ENCODE measurements at regions not wholly inside any gene's neighbourhood (a gene's known extent, or its start where the extent isn't known, plus 50 kb on each side); places are given as distances from the start of the nearest gene placed in this dataset.
"Not testable (repeated sequence)": the region's sequence is repeated elsewhere in the genome, so short reads cannot be mapped to it uniquely, and the experiment has no call there.

GRCh38 chr7:53413021-53413420 is 377.6 kb downstream of the POM121L12 start:
- DNase-seq: no peak

GRCh38 chr7:53415816-53416215 is 380.4 kb downstream of the POM121L12 start:
- DNase-seq: no peak

- no peak for DNase-seq
Measured at GRCh38 chr7:53418834-53419482, 383.5 kb downstream of the POM121L12 start.

GRCh38 chr7:53420550-53420949 is 385.1 kb downstream of the POM121L12 start:
- DNase-seq: no peak

GRCh38 chr7:53422291-53422690 is 386.9 kb downstream of the POM121L12 start:
- no peak for DNase-seq

- DNase-seq: no peak
Measured at GRCh38 chr7:53426145-53426750, 390.8 kb downstream of the POM121L12 start.

- DNase-seq: no peak
Measured at GRCh38 chr7:53428045-53428444, 392.6 kb downstream of the POM121L12 start.

- no peak for DNase-seq
Measured at GRCh38 chr7:53431901-53432300, 396.5 kb downstream of the POM121L12 start.

- DNase-seq: no peak
Measured at GRCh38 chr7:53437336-53437735, 401.9 kb downstream of the POM121L12 start.

- no peak for DNase-seq
Measured at GRCh38 chr7:53446170-53446569, 410.7 kb downstream of the POM121L12 start.

- DNase-seq: no peak
Measured at GRCh38 chr7:53458636-53459035, 423.2 kb downstream of the POM121L12 start.

GRCh38 chr7:53466371-53466770 is 430.9 kb downstream of the POM121L12 start:
- no peak for DNase-seq

- DNase-seq: no peak
Measured at GRCh38 chr7:53470336-53470970, 435.0 kb downstream of the POM121L12 start.

GRCh38 chr7:53473371-53473770 is 437.9 kb downstream of the POM121L12 start:
- DNase-seq: no peak

- no peak for DNase-seq
Measured at GRCh38 chr7:53475776-53476175, 440.3 kb downstream of the POM121L12 start.

- no peak for DNase-seq
Measured at GRCh38 chr7:53476566-53476965, 441.1 kb downstream of the POM121L12 start.

- DNase-seq: no peak
Measured at GRCh38 chr7:53485354-53485753, 449.9 kb downstream of the POM121L12 start.

GRCh38 chr7:53491051-53491450 is 455.6 kb downstream of the POM121L12 start:
- DNase-seq: no peak

- DNase-seq: not testable (repeated sequence)
Measured at GRCh38 chr7:53495181-53495580, 459.7 kb downstream of the POM121L12 start.

GRCh38 chr7:53500076-53500475 is 464.6 kb downstream of the POM121L12 start:
- no peak for DNase-seq

GRCh38 chr7:53504914-53505313 is 469.5 kb downstream of the POM121L12 start:
- DNase-seq: no peak

- no peak for DNase-seq
Measured at GRCh38 chr7:53518319-53518718, 482.9 kb downstream of the POM121L12 start.

- no peak for DNase-seq
Measured at GRCh38 chr7:53520841-53521240, 485.4 kb downstream of the POM121L12 start.

GRCh38 chr7:53521638-53522184 is 486.3 kb downstream of the POM121L12 start:
- DNase-seq: no peak

All from NCI-H1694 (cell line).